ENCODE measurements at regions not wholly inside any gene's neighbourhood (a gene's known extent, or its start where the extent isn't known, plus 50 kb on each side); places are given as distances from the start of the nearest gene placed in this dataset.

- DNase-seq (ENCODE audit: low read depth), result no peak
Observed at GRCh38 chr14:98994561-98994960, 277.4 kb downstream of the BCL11B start.

DNA sequence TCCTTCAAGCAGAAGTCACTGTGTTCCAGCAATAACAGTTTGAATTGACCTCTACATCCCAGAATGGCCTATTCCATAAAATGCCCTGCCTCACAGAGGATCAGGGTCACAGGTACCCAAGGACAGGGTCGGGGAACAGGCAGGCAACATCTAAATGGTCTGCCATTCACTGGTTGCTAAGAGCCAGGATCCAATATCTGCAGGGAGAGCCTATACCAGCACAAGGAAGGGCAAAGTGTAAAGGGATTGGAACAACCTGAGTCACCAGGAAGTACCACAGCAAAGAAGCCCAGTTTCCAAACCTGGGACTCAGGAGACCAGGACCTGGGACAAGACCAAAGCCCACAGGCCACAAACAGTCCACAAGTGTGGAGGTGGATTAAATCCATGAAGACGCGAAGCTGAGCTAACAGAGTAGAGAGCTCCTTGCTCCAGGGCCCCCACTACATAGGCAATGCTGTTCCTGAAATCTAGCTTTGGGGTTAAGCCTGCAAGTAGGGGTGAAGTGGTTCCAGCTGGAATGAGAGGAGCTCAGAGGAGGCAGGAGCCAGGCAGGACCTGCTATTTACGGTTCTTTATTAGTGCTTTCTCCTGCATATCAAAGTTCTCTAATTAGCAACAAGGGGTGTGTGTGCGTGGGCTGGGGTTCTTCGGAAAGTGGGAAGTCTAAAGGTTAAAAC is 274.3 kb downstream of the BCL11B start:
- DNase-seq (ENCODE audit: low read depth), result no peak

DNA sequence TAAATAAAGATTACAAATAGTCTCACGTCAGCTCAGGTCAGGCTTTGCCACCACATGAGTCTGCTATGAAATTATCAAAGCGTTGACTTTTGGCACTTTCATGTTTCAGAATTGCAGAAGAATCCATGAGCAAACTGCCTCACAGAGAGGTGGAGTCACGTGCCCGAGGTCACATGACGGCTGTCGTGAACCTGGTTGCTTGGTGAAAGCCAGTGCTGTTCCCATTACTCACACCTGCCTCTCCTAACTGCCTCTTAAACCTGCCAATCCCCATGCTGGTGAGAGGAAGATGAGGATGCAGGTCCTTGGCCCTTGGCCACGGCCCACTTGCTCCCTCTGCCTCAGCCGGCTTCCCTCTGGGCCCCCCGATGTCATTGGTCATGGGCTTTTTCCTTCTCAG is 272.7 kb downstream of the BCL11B start:
- DNase-seq (ENCODE audit: low read depth), result no peak

- DNase-seq (ENCODE audit: low read depth), result no peak
Observed at GRCh38 chr14:98999901-99000300, 272.1 kb downstream of the BCL11B start.

DNA sequence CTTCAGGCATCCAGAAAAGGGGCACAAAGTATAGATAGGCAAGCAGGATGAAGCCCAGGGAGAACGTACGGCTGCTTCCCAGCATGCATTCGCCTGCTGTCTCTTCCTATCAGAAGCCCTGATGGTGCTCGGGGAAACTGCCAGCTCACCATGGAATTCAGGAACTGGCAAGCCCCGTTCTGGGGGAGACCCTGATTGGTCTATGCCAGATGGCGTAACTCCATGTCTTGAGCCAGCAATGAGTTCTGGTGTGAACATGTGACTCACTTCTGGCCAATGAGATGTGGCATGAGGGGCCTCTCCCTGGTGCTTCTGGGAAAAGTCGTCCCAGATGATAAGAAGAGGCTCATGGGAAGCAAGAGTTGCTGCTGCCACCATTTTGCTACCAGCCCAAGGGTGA is 270.8 kb downstream of the BCL11B start:
- DNase-seq (ENCODE audit: low read depth), result no peak

DNA sequence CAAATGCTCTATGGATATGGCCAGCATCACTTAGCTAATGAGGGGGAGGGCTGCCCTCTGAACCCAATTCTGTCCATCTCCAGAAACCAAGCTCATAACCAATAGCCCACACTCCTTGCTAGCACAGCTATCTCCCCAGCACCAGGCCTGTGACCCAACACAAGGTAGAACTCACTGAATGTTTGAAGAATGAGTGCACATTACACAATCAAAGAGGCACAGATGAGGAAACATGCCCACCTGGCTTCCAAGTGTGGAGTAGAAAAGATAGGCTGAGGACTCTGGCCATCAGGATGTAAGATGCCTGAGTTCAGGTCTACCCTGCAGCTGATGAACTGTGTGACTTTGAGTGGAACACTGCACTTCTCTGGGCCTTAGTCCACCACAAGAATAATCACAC is 268.4 kb downstream of the BCL11B start:
- no peak for DNase-seq (ENCODE audit: low read depth)

- no peak for DNase-seq (ENCODE audit: low read depth)
Observed at GRCh38 chr14:99004112-99004511, 267.9 kb downstream of the BCL11B start.

- no peak for DNase-seq (ENCODE audit: low read depth)
Observed at GRCh38 chr14:99006276-99006675, 265.7 kb downstream of the BCL11B start.

GRCh38 chr14:99007795-99008194 is 264.2 kb downstream of the BCL11B start:
- no peak for DNase-seq (ENCODE audit: low read depth)

GRCh38 chr14:99009871-99010270 is 262.1 kb downstream of the BCL11B start:
- DNase-seq (ENCODE audit: low read depth), result no peak

- no peak for DNase-seq (ENCODE audit: low read depth)
Observed at GRCh38 chr14:99011385-99011784, 260.6 kb downstream of the BCL11B start.

- DNase-seq (ENCODE audit: low read depth), result no peak
Observed at GRCh38 chr14:99012703-99013102, 259.3 kb downstream of the BCL11B start.

GRCh38 chr14:99015833-99016232 is 256.2 kb downstream of the BCL11B start:
- no peak for DNase-seq (ENCODE audit: low read depth)

- DNase-seq (ENCODE audit: low read depth), result no peak
Observed at GRCh38 chr14:99023371-99023770, 248.6 kb downstream of the BCL11B start.

DNA sequence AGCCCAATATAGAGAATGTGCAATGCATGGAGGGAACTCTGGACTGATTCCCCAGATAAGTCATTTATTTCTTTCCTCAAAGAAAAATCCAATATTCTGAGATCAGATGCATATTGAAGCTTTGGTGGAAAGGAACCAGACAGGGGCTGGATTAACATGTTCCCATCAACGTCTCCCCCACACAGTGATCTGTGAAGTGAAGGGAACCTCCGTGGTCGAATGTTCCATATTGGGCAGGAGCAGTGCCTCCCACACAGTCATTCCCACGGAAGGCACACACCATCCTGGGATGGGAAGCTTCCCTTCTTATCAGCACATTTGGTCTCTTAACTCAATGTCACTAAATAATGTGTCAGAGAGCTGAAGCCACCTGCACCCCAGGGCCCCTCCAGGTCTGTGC is 247.1 kb downstream of the BCL11B start:
- no peak for DNase-seq (ENCODE audit: low read depth)

DNA sequence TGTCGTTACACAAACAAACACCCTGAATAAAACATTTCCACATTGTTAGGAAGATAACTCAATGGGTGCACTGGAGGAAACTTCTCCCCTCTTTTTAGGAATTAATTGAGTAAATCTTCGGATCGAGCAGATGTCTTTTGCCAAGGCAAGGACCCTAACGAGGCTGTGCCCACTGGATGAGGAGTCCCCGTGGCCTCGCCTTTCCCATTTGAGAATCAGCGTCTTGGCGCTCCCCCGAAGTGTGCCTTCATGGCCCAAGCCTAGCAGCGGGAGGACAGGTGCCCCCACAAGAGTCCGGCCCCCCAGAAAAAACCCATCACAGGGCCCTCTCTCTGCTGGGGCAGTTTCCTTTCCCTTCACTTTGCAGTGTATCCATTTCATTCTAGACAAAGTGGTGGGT is 246.6 kb downstream of the BCL11B start:
- no peak for DNase-seq (ENCODE audit: low read depth)

- DNase-seq (ENCODE audit: low read depth), result no peak
Observed at GRCh38 chr14:99026471-99026870, 245.5 kb downstream of the BCL11B start.

DNA sequence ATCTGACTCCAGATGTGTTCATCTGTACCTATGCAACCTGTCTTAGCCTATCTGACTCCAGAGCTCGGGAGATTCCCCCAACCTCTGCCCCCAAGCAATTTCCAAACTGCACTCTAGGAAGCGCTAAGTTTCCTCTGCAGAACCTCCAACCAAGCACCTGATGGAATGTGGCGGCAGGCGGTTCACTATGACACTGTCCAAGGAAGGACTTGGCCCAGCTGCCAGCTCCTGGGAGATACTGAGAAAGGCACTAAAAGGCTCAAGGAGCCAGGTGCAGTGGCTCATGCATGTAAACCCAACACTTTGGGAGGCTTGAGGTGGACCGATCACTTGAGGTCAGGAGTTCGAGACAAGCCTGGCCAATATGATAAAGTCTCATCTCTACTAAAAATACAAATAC is 244.0 kb downstream of the BCL11B start:
- DNase-seq (ENCODE audit: low read depth), result no peak

- no peak for DNase-seq (ENCODE audit: low read depth)
Observed at GRCh38 chr14:99028521-99028920, 243.5 kb downstream of the BCL11B start.

DNA sequence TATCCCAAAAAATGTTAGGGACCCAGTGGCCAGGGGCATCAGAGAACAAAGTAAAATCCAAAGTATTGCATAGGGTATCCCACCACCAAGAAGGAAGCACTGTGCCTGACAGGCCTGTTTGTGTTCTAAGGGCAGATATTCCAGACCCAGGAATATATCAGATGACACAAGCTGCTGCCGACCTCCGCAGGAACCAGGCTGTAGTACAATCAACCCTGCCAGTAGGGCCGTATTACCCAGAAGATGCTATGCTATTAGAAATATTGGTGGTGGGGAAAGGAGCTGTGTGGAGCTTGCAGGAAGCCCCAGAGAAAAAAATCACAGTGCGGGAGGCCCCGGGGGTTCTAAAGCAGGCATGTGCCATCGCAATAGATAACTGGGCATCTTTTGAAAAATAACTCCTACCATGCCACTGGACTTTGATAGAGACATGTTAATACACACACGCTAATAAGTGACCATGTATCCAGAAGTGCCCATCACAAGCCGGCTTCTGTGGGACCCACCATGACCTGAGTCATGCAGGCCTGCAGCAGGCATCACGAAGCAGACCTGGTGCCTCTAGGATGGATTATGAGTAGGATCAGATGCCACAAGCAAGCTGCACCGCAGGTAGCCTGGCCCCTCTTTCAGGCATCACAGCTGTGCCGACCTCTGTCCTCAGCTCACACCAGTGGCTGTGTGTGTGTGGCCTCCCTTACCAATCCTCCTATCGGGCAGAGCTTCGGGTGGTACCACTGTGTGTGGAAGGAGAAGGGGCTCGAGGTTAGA is 242.7 kb downstream of the BCL11B start:
- no peak for DNase-seq (ENCODE audit: low read depth)

DNA sequence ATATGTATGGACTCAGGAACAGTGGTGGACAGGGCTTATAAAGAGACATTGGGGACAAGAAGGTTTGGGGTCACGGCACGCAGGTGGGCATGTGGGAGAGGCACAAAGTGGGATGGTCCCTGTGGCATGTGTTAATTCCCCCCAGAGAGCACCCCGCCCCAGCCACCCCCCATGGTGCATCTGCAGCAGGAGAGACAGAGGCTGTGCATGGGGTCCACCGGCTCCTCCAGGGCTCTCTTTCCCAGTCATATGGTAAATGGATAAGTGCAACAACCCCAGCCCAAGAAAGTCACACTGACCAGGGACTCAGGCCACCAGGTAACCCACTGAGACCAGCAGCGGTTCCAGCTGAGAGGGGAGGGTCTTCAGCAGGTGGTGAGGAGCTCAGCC is 242.1 kb downstream of the BCL11B start:
- DNase-seq (ENCODE audit: low read depth), result no peak

- no peak for DNase-seq (ENCODE audit: low read depth)
Observed at GRCh38 chr14:99030454-99030853, 241.5 kb downstream of the BCL11B start.

DNA sequence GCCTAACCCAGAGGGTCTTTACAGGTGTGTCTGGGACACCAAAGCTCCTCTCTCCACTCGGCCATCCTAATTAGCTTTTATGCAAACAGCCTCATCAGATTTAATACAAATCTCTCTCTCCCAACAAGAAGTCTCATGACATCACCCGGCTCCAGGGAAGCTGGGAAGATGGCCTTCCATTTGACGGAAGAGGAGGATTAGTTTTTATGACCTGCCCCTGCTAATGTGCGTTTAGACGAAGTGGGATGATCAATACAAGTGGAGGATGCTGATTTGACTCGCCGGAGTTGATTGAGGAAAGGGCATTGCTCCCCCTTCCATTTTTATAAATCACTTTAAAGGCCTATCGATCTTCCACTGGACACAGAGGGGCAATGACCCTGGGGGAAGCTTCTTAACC is 239.2 kb downstream of the BCL11B start:
- no peak for DNase-seq (ENCODE audit: low read depth)

Data from myocyte (in vitro differentiated cells).